Tibial nerve (tissue), 4 donors: ENCODE measurements at regions not wholly inside any gene's neighbourhood (a gene's known extent, or its start where the extent isn't known, plus 50 kb on each side); places are given as distances from the start of the nearest gene placed in this dataset.

Experiments
- EP300 ChIP-seq, 2 donors: sonication (generic); formaldehyde crosslinking; IDR thresholded peaks; one replicate each; pipeline ENCODE4 v1.6.1; 2017; ENCODE audit warnings: antibody characterized with exemption in 2 of 2, mild to moderate bottlenecking in 1 of 2
- POLR2A ChIP-seq, 2 donors: fragments of 450-650 bp; IDR thresholded peaks; one replicate each; pipeline ENCODE4 v1.6.1; 2017; ENCODE audit warnings: antibody characterized with exemption in 2 of 2, mild to moderate bottlenecking in 2 of 2, moderate library complexity in 2 of 2
- TF ChIP-seq, protein P1 (sequence below), 5 experiments: fragments of 200-600 bp in 3 of 5; fragments of 450-650 bp in 2 of 5; sonication (generic) in 3 of 5; IDR thresholded peaks; one replicate each; pipeline ENCODE4 v1.5.1; 2016 to 2019; ENCODE audit warnings: antibody characterized with exemption in 5 of 5, mild to moderate bottlenecking in 3 of 5, moderate library complexity in 2 of 5

DNA sequence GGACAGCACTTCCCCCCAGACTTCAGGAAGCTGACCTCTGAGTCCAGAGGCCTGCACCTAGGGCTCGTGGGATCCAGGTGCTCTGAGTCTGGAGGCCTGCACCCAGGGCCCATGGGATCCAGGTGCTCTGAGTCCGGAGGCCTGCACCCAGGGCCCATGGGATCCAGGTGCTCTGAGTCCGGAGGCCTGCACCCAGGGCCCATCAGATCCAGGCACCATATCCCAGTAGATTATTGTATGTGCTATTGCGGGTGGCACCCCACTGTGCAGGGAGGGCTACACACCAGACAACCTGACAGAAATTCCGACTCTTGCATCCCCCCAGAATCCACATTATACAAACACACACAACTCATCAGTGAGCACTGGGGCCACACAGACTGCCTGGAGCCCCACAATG, 515.2 kb downstream of the EIPR1 start:
- TF ChIP-seq, protein P1, sequence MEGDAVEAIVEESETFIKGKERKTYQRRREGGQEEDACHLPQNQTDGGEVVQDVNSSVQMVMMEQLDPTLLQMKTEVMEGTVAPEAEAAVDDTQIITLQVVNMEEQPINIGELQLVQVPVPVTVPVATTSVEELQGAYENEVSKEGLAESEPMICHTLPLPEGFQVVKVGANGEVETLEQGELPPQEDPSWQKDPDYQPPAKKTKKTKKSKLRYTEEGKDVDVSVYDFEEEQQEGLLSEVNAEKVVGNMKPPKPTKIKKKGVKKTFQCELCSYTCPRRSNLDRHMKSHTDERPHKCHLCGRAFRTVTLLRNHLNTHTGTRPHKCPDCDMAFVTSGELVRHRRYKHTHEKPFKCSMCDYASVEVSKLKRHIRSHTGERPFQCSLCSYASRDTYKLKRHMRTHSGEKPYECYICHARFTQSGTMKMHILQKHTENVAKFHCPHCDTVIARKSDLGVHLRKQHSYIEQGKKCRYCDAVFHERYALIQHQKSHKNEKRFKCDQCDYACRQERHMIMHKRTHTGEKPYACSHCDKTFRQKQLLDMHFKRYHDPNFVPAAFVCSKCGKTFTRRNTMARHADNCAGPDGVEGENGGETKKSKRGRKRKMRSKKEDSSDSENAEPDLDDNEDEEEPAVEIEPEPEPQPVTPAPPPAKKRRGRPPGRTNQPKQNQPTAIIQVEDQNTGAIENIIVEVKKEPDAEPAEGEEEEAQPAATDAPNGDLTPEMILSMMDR (IDR thresholded peaks at IDR 0.05): no peak
- TF ChIP-seq POLR2A (IDR thresholded peaks at IDR 0.05) (no peak), EP300 (IDR thresholded peaks at IDR 0.05) (no peak)
